HEK293 (cell line): ENCODE measurements at regions not wholly inside any gene's neighbourhood (a gene's known extent, or its start where the extent isn't known, plus 50 kb on each side); places are given as distances from the start of the nearest gene placed in this dataset.

ENCODE experiments used
- HOXA7 ChIP-seq: sonication (generic); formaldehyde crosslinking; IDR thresholded peaks from 2 replicates; pipeline ENCODE4 v1.8.1; 2022; ENCODE audit warnings: missing genetic modification reagents, borderline replicate concordance
- RBAK ChIP-seq: fragments of 450-650 bp; formaldehyde crosslinking; IDR thresholded peaks from 2 replicates; pipeline ENCODE4 v1.5.1; 2016; ENCODE audit warnings: missing biosample characterization, missing genetic modification characterization
- SP2 ChIP-seq: fragments of 450-650 bp; formaldehyde crosslinking; IDR thresholded peaks from 2 replicates; pipeline ENCODE4 v1.5.1; 2016; ENCODE audit warnings: missing biosample characterization, missing genetic modification characterization
- ZNF138 ChIP-seq: fragments of 450-650 bp; formaldehyde crosslinking; IDR thresholded peaks from 2 replicates; pipeline ENCODE4 v1.5.1; 2016; ENCODE audit warnings: missing biosample characterization, missing genetic modification characterization, borderline replicate concordance
- ZNF239 ChIP-seq: fragments of 450-650 bp; formaldehyde crosslinking; IDR thresholded peaks from 2 replicates; pipeline ENCODE4 v1.5.1; 2016; ENCODE audit warnings: missing biosample characterization, missing genetic modification characterization
- ZNF423 ChIP-seq: fragments of 450-650 bp; formaldehyde crosslinking; IDR thresholded peaks from 2 replicates; pipeline ENCODE4 v1.5.1; 2016; ENCODE audit warnings: missing biosample characterization, missing genetic modification characterization
- ZNF529 ChIP-seq: fragments of 450-650 bp; formaldehyde crosslinking; IDR thresholded peaks from 2 replicates; pipeline ENCODE4 v1.5.1; 2017; ENCODE audit warnings: missing genetic modification characterization, missing biosample characterization; ENCODE audit not compliant: insufficient replicate concordance
- ZNF768 ChIP-seq: fragments of 450-650 bp; formaldehyde crosslinking; IDR thresholded peaks from 2 replicates; pipeline ENCODE4 v1.5.1; 2018; ENCODE audit warnings: missing biosample characterization, mild to moderate bottlenecking, missing genetic modification characterization
- ZNF791 ChIP-seq: fragments of 450-650 bp; formaldehyde crosslinking; IDR thresholded peaks from 2 replicates; pipeline ENCODE4 v1.5.1; 2016; ENCODE audit warnings: missing biosample characterization, missing genetic modification characterization
- TF ChIP-seq, protein P1 (sequence below): fragments of 450-650 bp; formaldehyde crosslinking; IDR thresholded peaks from 2 replicates; pipeline ENCODE4 v1.5.1; 2016; ENCODE audit warnings: missing biosample characterization, missing genetic modification characterization
- TF ChIP-seq, protein P2 (sequence below): fragments of 450-650 bp; formaldehyde crosslinking; IDR thresholded peaks from 2 replicates; pipeline ENCODE4 v1.5.1; 2016; ENCODE audit warnings: missing biosample characterization, missing genetic modification characterization

DNA sequence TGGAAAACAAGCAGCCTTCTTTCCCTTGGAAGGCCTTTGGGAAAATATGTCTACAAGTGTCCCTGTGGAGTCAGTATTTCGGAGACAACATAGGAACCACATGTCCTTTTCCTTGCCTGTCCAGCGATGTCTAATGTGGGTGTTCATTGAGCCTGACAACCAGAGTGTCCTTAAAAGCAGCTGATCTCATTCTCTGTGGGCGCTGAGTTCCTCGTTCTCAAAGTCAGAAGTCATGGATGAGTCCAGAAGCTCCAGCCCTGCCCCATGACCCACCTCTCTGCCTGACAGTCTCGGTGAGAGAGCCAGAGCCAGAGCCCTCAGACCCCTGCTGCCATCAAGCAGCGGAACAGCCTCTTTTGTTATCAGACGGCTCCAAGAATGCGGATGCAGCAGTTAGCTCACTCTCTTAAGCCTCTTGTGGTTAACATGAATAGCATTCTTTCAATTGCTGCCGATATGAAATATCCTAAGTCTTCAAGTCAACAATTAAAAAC, 329.2 kb downstream of the TGFB2 start:
- TF ChIP-seq, protein P1, sequence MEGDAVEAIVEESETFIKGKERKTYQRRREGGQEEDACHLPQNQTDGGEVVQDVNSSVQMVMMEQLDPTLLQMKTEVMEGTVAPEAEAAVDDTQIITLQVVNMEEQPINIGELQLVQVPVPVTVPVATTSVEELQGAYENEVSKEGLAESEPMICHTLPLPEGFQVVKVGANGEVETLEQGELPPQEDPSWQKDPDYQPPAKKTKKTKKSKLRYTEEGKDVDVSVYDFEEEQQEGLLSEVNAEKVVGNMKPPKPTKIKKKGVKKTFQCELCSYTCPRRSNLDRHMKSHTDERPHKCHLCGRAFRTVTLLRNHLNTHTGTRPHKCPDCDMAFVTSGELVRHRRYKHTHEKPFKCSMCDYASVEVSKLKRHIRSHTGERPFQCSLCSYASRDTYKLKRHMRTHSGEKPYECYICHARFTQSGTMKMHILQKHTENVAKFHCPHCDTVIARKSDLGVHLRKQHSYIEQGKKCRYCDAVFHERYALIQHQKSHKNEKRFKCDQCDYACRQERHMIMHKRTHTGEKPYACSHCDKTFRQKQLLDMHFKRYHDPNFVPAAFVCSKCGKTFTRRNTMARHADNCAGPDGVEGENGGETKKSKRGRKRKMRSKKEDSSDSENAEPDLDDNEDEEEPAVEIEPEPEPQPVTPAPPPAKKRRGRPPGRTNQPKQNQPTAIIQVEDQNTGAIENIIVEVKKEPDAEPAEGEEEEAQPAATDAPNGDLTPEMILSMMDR (tag by site-specific recombination), result no peak
- TF ChIP-seq ZNF423 (tag by site-specific recombination), result no peak
- TF ChIP-seq SP2 (tag by site-specific recombination), result no peak
- no peak for TF ChIP-seq ZNF529 (tag by site-specific recombination)
- TF ChIP-seq ZNF791, result no peak
- TF ChIP-seq ZNF138 (tag by site-specific recombination), result no peak
- TF ChIP-seq HOXA7 (CRISPR knock-in tag), result no peak
- TF ChIP-seq, protein P2, sequence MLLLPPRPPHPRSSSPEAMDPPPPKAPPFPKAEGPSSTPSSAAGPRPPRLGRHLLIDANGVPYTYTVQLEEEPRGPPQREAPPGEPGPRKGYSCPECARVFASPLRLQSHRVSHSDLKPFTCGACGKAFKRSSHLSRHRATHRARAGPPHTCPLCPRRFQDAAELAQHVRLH, result no peak
- TF ChIP-seq ZNF768, result no peak
- no peak for TF ChIP-seq RBAK
- TF ChIP-seq ZNF239, result no peak
